ENCODE measurements at regions not wholly inside any gene's neighbourhood (a gene's known extent, or its start where the extent isn't known, plus 50 kb on each side); places are given as distances from the start of the nearest gene placed in this dataset.
"Not testable (repeated sequence)": the region's sequence is repeated elsewhere in the genome, so short reads cannot be mapped to it uniquely, and the experiment has no call there.

- DNase-seq (ENCODE audit: low spot score), result not testable (repeated sequence)
These were observed 197.6 kb downstream of the TP53TG3 start for GRCh38 chr16:32478406-32478805.

DNA sequence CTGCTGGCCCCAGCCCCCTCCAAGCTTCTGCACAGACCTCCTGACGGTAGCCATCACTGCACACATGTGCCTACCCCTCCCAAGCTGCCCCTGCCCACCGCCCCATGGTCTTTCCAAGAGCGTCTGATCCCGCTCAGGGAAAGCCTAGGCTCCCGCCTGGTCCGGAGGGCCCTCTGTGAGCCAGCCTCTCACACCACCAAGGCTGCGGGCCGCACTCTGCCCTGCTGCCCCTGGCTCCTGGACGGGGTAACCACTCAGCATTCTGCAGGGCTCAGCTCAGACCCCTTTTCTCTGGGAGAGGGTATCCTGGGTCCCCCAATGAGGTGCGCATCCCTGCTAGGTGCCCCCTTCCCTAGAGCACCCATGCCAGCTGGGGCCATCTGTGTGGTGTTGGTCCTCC lies 198.4 kb downstream of the TP53TG3 start:
- not testable (repeated sequence) for DNase-seq (ENCODE audit: low spot score)

DNA sequence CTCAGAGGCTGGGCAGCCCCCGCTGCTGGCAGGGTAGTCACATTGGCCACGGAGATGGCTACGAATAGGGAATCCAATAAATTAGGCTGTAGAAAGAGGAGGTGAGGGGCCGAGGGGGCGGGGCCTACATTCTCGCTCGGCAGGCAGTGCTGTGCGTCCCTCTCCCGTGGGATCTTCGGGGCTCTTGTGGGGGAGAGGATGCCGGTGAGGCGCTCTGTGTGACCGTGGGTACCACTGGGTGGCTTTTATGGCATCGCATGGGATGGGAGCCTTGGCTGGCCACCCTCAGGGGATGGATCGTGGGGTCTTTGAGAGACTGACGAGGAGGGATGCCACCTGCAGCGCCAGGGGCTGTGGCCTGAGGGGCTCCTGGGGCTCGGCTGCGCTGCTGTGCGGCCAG lies 201.6 kb downstream of the TP53TG3 start:
- not testable (repeated sequence) for DNase-seq (ENCODE audit: low spot score)

DNA sequence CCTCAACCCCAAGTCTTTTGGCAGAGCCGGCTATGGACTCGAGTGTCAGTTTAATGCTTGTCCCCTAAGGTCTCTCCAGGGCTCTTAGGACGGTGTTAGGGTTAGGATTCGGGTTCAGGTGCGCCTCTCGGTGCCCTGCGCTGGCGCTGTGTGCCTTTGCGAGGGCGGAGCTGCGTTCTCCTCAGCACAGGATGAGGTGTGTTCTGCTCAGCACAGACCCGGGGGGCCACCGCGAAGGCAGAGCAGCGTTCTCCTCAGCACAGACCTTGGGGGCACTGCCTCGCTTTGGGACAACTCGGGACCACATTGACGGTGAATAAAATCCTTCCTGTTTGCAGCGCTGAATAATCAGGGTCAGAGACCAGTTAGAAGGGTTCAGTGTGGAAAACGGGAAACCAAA lies 208.6 kb downstream of the TP53TG3D start:
- DNase-seq (ENCODE audit: low spot score), result peak; percentile 15

DNA sequence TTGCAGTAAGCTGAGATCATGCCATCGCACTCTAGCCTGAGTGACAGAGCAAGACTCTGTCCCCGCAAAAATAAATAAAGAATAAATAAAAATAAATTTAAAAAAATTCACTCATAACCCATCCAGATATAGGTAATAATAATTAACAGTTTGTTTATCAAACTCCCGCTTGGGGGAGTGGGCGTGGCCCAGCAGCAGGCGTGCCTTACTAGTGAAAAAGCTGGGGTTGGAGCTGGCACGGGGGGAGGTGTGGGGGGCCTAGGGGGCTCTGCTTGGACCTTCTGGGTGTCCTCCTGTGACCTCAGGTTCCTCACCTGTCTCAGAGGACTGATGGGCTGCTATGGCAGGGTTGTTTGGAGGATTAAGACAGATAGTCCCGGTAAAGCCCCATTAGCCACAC lies 207.9 kb downstream of the TP53TG3D start:
- DNase-seq (ENCODE audit: low spot score), result not testable (repeated sequence)
